SU-DHL-6 (cell line): ENCODE measurements at regions not wholly inside any gene's neighbourhood (a gene's known extent, or its start where the extent isn't known, plus 50 kb on each side); places are given as distances from the start of the nearest gene placed in this dataset.

ENCODE experiments used
- EZH2phosphoT487 ChIP-seq: fragments of 200-600 bp; sonication (generic), shearing (Covaris generic); conservative IDR thresholded peaks from 2 replicates; pipeline ENCODE4 v1.6.1; 2018; ENCODE audit warnings: mild to moderate bottlenecking, antibody characterized with exemption, low read length, moderate library complexity, mixed read lengths
- TF ChIP-seq, protein P1 (sequence below): fragments of 200-600 bp; sonication (generic); IDR thresholded peaks from one replicate; pipeline ENCODE4 v1.5.1; 2017; ENCODE audit warnings: antibody characterized with exemption, mild to moderate bottlenecking, low read length, moderate library complexity; ENCODE audit not compliant: insufficient read depth, poor library complexity, severe bottlenecking

DNA sequence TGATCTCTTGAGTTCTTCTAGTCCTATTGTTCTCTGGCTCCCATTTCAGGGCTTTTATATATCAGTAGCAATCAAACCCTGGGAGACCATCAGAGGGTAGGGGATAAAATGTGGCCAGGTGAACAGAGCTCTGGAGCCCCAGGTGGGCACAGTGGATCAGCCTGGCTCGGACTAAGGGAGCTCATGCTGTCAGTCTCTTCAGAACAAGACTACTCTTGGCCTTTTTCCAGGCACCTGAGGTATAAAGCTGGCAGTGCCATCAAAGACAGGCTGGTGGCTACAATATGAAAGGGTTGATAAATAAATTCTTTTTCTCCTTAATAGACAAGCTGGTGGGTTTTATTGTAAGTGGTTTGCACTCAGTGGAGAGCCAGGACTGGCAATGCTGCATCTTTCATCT, 160.0 kb upstream of the CCL2 start:
- TF ChIP-seq, protein P1, sequence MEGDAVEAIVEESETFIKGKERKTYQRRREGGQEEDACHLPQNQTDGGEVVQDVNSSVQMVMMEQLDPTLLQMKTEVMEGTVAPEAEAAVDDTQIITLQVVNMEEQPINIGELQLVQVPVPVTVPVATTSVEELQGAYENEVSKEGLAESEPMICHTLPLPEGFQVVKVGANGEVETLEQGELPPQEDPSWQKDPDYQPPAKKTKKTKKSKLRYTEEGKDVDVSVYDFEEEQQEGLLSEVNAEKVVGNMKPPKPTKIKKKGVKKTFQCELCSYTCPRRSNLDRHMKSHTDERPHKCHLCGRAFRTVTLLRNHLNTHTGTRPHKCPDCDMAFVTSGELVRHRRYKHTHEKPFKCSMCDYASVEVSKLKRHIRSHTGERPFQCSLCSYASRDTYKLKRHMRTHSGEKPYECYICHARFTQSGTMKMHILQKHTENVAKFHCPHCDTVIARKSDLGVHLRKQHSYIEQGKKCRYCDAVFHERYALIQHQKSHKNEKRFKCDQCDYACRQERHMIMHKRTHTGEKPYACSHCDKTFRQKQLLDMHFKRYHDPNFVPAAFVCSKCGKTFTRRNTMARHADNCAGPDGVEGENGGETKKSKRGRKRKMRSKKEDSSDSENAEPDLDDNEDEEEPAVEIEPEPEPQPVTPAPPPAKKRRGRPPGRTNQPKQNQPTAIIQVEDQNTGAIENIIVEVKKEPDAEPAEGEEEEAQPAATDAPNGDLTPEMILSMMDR, result no peak
- no peak for TF ChIP-seq EZH2phosphoT487
